SK-N-MC (cell line): ENCODE measurements at regions not wholly inside any gene's neighbourhood (a gene's known extent, or its start where the extent isn't known, plus 50 kb on each side); places are given as distances from the start of the nearest gene placed in this dataset.

Experiments
- EZH2 ChIP-seq: fragments of 200-600 bp; sonication (generic); IDR thresholded peaks from one replicate; pipeline ENCODE4 v1.6.1; 2017; ENCODE audit warnings: antibody characterized with exemption
- FOXP2 ChIP-seq: optimal IDR thresholded peaks from 2 replicates; pipeline ENCODE3; 2011; ENCODE audit warnings: mild to moderate bottlenecking, moderate library complexity; ENCODE audit not compliant: insufficient read depth; ENCODE audit errors: extremely low read length, control extremely low read depth
- POLR2AphosphoS5 ChIP-seq: IDR thresholded peaks from 2 replicates; pipeline ENCODE4 v1.6.1; 2012; ENCODE audit warnings: mild to moderate bottlenecking, low read depth, low read length, borderline replicate concordance

GRCh38 chr1:228835911-228836310, 100.6 kb downstream of the RHOU start:
- TF ChIP-seq POLR2AphosphoS5, result no peak
- TF ChIP-seq EZH2, result no peak
- no peak for TF ChIP-seq FOXP2
